Kidney (tissue), 13 donors: ENCODE measurements at regions not wholly inside any gene's neighbourhood (a gene's known extent, or its start where the extent isn't known, plus 50 kb on each side); places are given as distances from the start of the nearest gene placed in this dataset.

Experiments used
- DNase-seq, 5 donors: peaks; one replicate each; pipeline ENCODE4 v3.0.0-alpha.2; 2013 to 2020
- FAIRE-seq: peaks from 2 replicates; lab custom pipeline; 2012; peaks lifted over from hg19 to GRCh38; lab: Jason Lieb, UNC
- H3K27ac ChIP-seq, 2 donors: one replicate each; pipeline ENCODE4 v1.7.0; 2013; ENCODE audit warnings: low read depth in 2 of 2, low read length in 2 of 2, inconsistent platforms in 1 of 2
- H3K27me3 ChIP-seq: one replicate; pipeline ENCODE4 v1.7.1; 2013; ENCODE audit warnings: low read length, inconsistent platforms; ENCODE audit not compliant: control insufficient read depth, insufficient read depth
- H3K36me3 ChIP-seq, 3 donors: one replicate each; pipeline versions ENCODE4 v1.7.0 to v1.7.1; 2013; ENCODE audit warnings: low read length in 3 of 3, control low read depth in 1 of 3, inconsistent platforms in 1 of 3; ENCODE audit not compliant: insufficient read depth in 3 of 3, control insufficient read depth in 2 of 3
- H3K4me1 ChIP-seq, 3 donors: one replicate each; pipeline versions ENCODE4 v1.7.0 to v1.7.1; 2013; ENCODE audit warnings: low read length in 3 of 3, inconsistent platforms in 1 of 3, low read depth in 1 of 3; ENCODE audit not compliant: control insufficient read depth in 2 of 3, insufficient read depth in 2 of 3
- H3K4me3 ChIP-seq, 3 donors: one replicate each; pipeline versions ENCODE4 v1.7.0 to v1.8.1; 2013; ENCODE audit warnings: low read length in 3 of 3, control low read depth in 1 of 3, inconsistent platforms in 1 of 3
- H3K9ac ChIP-seq, 3 donors: one replicate each; pipeline versions ENCODE4 v1.7.0 to v1.7.1; 2013; ENCODE audit warnings: low read length in 3 of 3, control low read depth in 1 of 3, inconsistent platforms in 1 of 3
- H3K9me3 ChIP-seq, 3 donors: one replicate each; pipeline versions ENCODE4 v1.7.0 to v1.7.1; 2013; ENCODE audit warnings: low read length in 3 of 3, control low read depth in 1 of 3, inconsistent platforms in 1 of 3; ENCODE audit not compliant: control insufficient read depth in 2 of 3, insufficient read depth in 1 of 3
- intact Hi-C: fragments of 100-400 bp; cut with DNase I; formaldehyde crosslinking; loops from one replicate; pipeline ENCODE4 v1.11.1; 2022
- TF ChIP-seq, protein P1 (sequence below): IDR thresholded peaks from 3 replicates; pipeline ENCODE4 v1.5.1; 2012; ENCODE audit warnings: mild to moderate bottlenecking, moderate library complexity, borderline replicate concordance; ENCODE audit not compliant: insufficient read depth; ENCODE audit errors: extremely low read depth
- donor health status: control.
- donor health status: control.
- donor health status: control.
- donor health status: control.
- donor health status: control.
- donor health status: DM: yes; HTN: yes; CAD: no.
- donor health status: Normal renal cell carcinoma (clear cell type).

DNA sequence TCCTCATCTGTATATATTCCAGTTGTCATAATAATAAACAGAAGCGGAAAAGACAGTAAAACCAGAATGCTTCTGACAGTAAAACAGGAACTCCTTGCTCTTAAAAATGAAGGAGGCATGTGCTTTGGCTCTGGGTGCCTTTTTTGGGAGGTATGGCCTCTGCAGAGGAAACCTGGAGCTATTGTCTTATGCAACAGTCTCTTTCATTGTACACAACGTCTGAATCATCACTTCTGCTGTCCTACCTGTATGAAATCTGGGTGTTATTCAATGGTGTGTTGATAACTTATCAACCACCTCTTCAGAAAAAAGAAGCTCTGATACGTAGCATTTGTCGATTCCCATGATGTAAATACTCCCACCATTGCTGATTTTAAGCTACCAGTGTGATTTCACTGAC lies 64.8 kb downstream of the CDCA7 start:
- intact Hi-C loops: no loop called here
- FAIRE-seq (no peak), DNase-seq (no peak)
- TF ChIP-seq, protein P1, sequence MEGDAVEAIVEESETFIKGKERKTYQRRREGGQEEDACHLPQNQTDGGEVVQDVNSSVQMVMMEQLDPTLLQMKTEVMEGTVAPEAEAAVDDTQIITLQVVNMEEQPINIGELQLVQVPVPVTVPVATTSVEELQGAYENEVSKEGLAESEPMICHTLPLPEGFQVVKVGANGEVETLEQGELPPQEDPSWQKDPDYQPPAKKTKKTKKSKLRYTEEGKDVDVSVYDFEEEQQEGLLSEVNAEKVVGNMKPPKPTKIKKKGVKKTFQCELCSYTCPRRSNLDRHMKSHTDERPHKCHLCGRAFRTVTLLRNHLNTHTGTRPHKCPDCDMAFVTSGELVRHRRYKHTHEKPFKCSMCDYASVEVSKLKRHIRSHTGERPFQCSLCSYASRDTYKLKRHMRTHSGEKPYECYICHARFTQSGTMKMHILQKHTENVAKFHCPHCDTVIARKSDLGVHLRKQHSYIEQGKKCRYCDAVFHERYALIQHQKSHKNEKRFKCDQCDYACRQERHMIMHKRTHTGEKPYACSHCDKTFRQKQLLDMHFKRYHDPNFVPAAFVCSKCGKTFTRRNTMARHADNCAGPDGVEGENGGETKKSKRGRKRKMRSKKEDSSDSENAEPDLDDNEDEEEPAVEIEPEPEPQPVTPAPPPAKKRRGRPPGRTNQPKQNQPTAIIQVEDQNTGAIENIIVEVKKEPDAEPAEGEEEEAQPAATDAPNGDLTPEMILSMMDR: no peak
- no peak overlapping the region for H3K4me3 ChIP-seq
- H3K4me1 ChIP-seq: no peaks in the 10 kb centered on the region
- no peak overlapping the region for H3K27ac ChIP-seq
- no peaks in the 10 kb centered on the region for H3K36me3 ChIP-seq
- H3K9ac ChIP-seq: no peak overlapping the region
- H3K27me3 ChIP-seq: no peaks in the 10 kb centered on the region
- no peaks in the 10 kb centered on the region for H3K9me3 ChIP-seq

DNA sequence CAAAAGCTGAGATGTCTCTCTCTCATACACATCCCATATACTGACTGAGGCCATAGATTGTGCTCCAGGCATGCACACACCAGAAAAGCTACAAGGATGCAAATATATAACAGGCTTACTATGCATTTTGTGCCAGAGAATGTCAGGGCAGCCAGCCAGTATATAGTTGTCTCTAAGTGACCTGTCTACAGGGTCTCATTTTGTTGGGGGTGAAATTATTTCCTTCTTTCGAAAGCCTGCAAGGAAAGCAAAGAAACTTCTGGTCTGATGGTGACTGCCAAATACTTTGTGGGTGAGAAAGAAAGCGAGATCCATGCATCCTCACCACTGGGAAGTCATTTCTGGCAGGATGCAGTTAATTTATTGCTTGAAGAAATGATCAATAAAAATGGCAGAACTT lies 70.2 kb downstream of the CDCA7 start:
- H3K27ac ChIP-seq: no peak overlapping the region
- H3K9me3 ChIP-seq: no peaks in the 10 kb centered on the region
- TF ChIP-seq, protein P1: no peak
- H3K9ac ChIP-seq: no peak overlapping the region
- intact Hi-C loops: no loop called here
- no peaks in the 10 kb centered on the region for H3K27me3 ChIP-seq
- FAIRE-seq (no peak), DNase-seq (peak in 1 of 5 donors; percentile 45)
- H3K4me3 ChIP-seq: no peak overlapping the region
- H3K4me1 ChIP-seq: peaks cover 0 to 8% (median 6%) of the 10 kb centered on the region in 3 donors
- H3K36me3 ChIP-seq: no peaks in the 10 kb centered on the region

DNA sequence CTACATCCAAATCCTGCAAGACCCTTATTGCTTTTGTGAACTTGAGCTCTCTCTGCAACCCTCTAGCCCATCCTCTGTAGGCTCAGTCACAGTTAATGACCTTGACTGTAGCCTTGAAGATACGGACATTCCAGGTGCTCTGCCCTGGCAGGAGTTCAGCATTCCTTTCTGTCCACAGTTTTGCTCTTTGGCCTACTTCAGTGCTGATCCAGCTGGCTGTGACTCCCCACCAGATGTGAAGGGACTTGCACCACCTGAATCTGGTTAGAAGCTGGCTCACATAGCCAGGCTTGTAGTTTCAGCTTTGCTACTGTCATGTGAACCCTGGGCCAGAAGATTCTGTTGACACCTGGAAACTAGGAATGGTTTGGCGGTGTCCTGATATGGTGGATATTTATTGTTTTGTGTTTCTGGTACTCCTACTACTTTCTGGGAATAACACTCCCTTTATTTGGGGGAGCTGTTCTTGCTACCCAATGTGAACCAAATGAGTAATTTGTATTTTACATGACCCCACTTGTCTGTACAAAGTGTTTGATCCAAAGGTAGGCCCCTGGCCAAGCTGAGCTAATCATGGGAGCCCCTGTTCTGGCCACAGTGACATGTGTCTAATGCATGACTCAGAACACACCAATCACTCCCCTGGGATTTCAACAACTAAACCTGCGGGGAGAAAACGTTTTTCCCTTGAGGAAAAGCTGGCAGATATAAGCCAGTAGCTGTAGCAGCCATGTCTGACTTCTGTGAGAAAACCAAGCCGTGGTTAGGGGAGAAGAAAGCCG lies 73.4 kb downstream of the CDCA7 start:
- H3K4me1 ChIP-seq: peaks cover 0 to 8% (median 6%) of the 10 kb centered on the region in 3 donors
- no peaks in the 10 kb centered on the region for H3K36me3 ChIP-seq
- intact Hi-C loops: no loop called here
- no peak overlapping the region for H3K4me3 ChIP-seq
- no peak overlapping the region for H3K27ac ChIP-seq
- H3K9ac ChIP-seq: no peak overlapping the region
- TF ChIP-seq, protein P1: no peak
- DNase-seq: peak in 3 of 5 donors; percentile 21 to 56 (median 29)
- no peaks in the 10 kb centered on the region for H3K9me3 ChIP-seq
- H3K27me3 ChIP-seq: no peaks in the 10 kb centered on the region
- FAIRE-seq: no peak
